Suprapubic skin (tissue), 4 donors: ENCODE measurements at regions not wholly inside any gene's neighbourhood (a gene's known extent, or its start where the extent isn't known, plus 50 kb on each side); places are given as distances from the start of the nearest gene placed in this dataset.

Experiments
- CTCF ChIP-seq, 2 donors: fragments of 200-600 bp in 1 of 2; fragments of 450-650 bp in 1 of 2; sonication (generic) in 1 of 2; IDR thresholded peaks; one replicate each; pipeline ENCODE4 v1.5.1; 2016 to 2019; ENCODE audit warnings: antibody characterized with exemption in 2 of 2, mild to moderate bottlenecking in 1 of 2, moderate library complexity in 1 of 2
- EP300 ChIP-seq: sonication (generic); formaldehyde crosslinking; IDR thresholded peaks from one replicate; pipeline ENCODE4 v1.6.1; 2017; ENCODE audit warnings: antibody characterized with exemption
- POLR2A ChIP-seq, 2 donors: fragments of 450-650 bp; IDR thresholded peaks; one replicate each; pipeline ENCODE4 v1.6.1; 2017; ENCODE audit warnings: antibody characterized with exemption in 2 of 2, mild to moderate bottlenecking in 2 of 2, moderate library complexity in 2 of 2
- POLR2AphosphoS5 ChIP-seq, 3 donors: sonication (generic); formaldehyde crosslinking; IDR thresholded peaks; one replicate each; pipeline ENCODE4 v1.6.1; 2017; ENCODE audit warnings: antibody characterized with exemption in 3 of 3

- TF ChIP-seq POLR2A (IDR thresholded peaks at IDR 0.05): no peak
- no peak for TF ChIP-seq EP300
- no peak for TF ChIP-seq CTCF (IDR thresholded peaks at IDR 0.05)
- no peak for TF ChIP-seq POLR2AphosphoS5 (IDR thresholded peaks at IDR 0.05)
Measured at GRCh38 chr4:130820448-130820847, 1724.5 kb downstream of the C4orf33 start.
